GM18951 (cell line): ENCODE measurements at regions not wholly inside any gene's neighbourhood (a gene's known extent, or its start where the extent isn't known, plus 50 kb on each side); places are given as distances from the start of the nearest gene placed in this dataset.

ENCODE experiments used
- POLR2A ChIP-seq: IDR thresholded peaks from 4 replicates; pipeline ENCODE4 v1.6.1; 2011; ENCODE audit warnings: mild to moderate bottlenecking; ENCODE audit not compliant: insufficient read length, insufficient read depth; ENCODE audit errors: extremely low read depth
- in situ Hi-C: fragments of 300-500 bp; cut with MboI; formaldehyde crosslinking; loops from one replicate; pipeline ENCODE4 v1.12.0; 2022; ENCODE audit warnings: low sequenced_read_pairs, mixed read lengths, inconsistent platforms; ENCODE audit not compliant: unreplicated experiment

DNA sequence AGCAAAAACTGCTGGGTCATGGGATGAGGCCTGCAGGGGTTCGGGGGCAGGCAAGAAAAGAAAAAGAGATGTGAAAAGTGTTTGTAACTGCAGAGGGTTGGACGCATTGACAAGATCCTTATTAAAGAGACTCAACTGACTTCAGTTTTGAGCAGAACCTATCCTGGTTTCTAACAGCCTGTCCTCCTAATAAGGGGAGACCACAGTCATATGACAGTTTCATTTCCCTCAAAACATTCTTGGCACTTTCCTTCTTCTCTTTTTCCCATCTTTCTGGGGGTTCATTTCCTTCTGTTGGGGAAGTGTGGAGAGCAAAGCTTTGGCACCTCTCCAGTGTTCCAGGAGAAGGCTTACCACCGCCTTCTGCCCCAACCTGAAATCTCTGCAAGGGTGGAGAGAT is 118.5 kb downstream of the MAF start:
- TF ChIP-seq POLR2A = no peak
- in situ Hi-C loops = no loop called here

DNA sequence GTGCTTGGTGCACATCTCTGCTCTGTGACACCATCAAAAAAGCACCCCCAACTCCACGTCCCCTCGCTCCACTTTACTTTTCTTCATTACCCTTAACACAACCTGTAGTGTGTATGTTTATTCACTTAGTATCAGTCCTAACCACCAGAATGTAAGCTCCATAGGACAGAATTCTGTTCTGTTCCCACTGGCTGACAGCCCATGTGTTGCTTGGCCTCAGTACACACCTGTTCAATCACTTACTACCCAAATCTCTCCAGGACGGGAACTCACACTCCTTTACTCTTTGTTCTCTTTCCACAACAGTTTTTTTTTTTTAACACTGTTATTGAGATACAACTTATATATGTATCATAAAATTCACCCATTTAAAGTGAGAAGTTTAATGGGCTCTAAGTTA is 119.6 kb downstream of the MAF start:
- in situ Hi-C loops = no loop called here
- no peak for TF ChIP-seq POLR2A

DNA sequence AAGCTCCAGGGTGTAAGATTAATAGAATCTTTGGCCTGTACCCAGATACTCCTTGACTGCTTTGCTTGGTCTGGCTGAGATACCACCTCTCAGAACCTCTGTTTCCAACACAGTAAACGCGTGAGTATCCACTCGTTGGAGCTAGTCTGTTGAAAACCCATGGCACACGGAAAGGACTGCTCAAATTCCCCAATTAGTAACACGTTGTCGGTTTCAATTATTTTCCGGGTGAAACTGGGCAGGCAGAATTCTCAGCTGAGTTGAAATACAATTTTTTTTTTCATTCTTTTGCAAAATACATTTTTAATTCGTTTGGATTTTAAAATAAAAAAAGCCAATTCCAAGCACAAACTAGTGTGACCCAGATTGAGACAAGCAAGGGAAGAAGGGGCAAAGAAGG is 120.5 kb downstream of the MAF start:
- TF ChIP-seq POLR2A = no peak

DNA sequence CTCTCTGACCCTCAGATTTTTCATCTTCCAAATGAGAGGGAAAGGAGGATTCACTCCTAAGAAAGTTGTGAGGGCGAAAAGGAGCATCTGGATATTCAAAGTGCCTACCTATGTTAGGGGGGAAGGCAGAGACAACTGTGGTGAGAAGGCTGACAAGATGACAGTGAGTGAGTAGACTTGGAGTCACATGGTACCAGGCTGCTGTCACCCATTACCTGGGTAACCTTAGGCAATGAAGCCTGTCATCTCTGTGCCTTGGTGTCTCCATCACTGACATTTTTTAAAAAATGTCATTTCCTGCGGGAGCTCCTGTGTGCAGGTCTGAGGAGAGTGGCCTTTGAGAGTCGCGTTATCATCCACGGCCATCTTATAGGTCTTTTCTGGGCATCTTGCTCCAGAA is 124.0 kb downstream of the MAF start:
- TF ChIP-seq POLR2A = no peak
- in situ Hi-C loops = loop anchor here (5.0 kb wide), 1 partner anchor 51 kb away; no protein-coding TSS in a partner anchor

More for the DNA sequence above, 120.5 kb downstream of the MAF start:
- in situ Hi-C loops = no loop called here

DNA sequence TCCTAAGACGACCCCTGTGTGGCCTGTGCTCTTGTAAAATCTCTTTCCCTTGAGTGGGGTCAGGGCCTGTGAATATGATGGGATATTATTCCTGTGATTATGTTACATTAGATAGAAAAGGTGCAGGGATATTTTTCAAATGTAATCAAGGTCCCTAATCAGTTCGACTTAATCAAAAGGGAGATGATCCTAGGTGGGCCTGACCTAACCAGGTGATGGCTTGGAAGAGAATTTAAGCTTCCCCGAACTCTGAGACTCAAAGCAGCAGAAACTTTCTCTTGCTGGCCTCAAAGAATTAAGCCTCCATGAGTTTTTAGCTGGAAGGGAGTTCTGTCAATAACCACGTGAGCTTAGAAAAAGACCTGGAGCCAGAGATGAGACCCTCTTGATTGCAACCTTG is 124.7 kb downstream of the MAF start:
- TF ChIP-seq POLR2A = no peak
- in situ Hi-C loops = loop anchor here (5.0 kb wide), 1 partner anchor 51 kb away; no protein-coding TSS in a partner anchor

DNA sequence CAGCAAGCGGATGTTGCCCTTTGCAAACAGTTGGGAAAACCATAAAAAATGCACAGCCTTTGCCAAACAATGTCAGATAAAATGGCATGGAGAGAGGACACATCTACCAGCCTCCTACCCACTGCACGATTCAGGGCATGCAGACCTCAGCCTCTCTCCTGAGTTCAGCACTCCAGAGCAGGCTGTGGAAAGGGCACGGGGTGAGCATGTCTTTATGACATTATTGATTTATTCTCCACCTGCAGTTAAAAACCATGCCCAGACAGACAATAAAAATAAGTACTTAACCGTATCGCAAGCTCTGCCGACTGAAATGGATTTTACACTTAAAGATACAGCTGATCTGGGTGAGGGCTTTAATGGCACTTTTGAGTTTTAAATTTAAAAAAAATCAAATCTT is 127.1 kb downstream of the MAF start:
- in situ Hi-C loops = no loop called here
- no peak for TF ChIP-seq POLR2A

DNA sequence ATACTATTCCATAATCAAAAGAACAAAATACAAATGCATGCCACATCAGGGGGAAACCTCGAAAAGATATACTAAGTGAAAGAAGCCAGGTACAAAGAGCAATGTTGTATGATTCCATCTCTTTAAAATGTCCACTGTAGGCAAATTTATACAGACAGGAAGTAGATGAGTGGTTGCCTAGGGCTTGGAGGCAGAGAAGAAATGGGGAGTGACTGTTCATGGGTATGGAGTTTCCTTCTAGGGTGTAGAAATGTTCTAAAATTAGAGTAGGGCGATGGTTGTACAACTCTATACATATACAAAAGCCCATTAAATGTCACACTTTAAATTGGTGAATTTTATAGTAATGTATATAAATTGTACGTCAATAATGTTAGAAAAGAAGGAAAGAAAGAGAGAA is 128.1 kb downstream of the MAF start:
- in situ Hi-C loops = no loop called here
- TF ChIP-seq POLR2A = no peak

DNA sequence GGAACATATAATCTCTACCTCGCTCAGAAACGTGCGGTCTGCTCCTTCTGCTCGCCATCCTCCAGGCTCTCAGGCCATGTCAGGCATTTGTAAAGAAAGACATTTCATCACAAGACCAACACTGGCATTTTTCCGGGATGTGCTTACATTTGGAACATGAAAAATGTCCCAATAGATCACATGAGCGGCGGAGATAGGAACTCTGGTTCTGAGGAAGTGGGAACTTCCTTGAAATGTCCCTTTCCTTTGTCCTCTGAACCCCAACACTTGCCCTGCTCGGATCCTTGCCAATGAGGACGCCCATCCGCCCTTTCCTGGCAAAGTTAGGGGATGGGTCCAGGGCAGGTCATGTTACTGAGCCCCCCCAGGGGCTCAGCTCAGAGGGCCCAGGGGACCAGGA is 130.5 kb downstream of the MAF start:
- TF ChIP-seq POLR2A = no peak
- in situ Hi-C loops = no loop called here

DNA sequence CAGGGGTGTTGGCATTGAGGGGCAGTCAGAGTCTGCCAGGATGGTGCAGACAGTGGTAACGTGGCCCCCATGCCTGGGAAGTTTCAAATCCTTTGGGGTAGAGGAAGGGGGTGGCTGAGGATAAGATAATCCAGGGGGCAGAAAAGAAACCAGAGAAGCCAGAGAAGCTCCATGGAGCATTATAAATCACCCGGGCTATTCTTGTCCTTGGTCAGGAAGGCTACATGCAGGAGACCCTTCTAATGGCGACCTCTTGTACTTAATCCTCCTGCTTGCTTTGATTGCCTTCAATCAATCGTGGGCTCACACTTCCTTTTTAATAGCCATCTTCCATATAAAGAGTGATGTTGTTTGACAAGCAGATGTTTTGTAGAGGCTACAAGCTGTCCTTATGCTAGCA is 131.9 kb downstream of the MAF start:
- no peak for TF ChIP-seq POLR2A
- in situ Hi-C loops = no loop called here

DNA sequence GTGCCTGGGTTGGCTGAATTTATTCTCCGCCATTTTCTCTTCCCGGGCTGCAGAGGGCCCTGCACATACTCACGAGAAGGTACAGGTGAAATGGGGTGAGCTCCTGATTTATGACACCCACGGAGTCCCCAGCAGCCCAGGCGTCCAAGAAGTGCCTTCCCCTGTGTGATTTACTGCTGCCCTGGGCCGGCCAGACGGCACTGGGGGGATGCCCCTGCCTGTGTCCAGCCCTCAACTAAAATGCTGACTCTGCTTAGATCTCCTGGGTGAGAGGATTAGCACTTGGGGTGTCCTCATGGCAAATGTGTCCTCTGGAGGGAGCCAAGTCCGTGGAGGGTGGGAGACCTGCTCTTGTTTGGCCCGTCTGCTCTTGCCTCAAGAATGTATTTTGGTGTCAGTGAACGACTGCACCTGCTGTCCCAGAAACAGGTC is 132.4 kb downstream of the MAF start:
- in situ Hi-C loops = no loop called here
- TF ChIP-seq POLR2A = no peak

DNA sequence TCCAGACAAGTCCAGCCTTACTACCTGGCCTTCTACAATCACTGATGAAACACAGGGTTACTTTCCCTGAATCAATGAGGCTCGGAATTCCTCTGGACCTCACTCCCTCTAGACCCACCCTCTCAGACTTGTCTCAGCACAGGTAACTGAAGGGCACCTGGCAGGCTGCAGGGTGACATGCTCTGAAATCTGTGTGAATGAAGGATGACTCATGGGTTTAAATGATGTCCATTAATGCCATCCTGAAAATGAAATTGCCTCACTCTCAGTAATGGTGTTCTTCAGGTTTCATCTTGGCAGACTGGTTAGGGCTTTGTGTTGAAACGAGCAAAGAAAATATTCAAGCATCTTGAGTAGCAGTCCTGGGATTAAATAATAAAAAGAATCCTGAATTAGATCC is 134.4 kb downstream of the MAF start:
- no peak for TF ChIP-seq POLR2A
- in situ Hi-C loops = no loop called here

DNA sequence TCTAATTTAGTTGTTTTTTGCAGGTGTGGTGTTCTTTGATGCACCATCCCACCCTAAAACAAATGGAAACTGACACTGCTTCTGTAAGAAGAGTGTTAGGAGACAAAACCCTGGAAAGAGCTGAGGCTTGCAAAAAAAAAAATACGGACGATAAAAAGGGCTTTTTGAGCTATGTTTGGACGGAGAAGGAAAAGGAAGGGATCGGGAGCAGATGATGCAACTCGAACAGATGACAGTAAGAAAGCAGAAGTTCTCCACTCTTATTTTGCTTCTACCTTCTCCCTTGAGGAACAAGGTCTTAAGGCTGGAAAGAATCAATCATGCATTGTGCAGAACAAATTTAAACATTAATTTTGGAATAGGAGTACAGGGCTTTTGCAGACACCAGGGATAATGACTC is 136.7 kb downstream of the MAF start:
- no peak for TF ChIP-seq POLR2A
- in situ Hi-C loops = no loop called here

DNA sequence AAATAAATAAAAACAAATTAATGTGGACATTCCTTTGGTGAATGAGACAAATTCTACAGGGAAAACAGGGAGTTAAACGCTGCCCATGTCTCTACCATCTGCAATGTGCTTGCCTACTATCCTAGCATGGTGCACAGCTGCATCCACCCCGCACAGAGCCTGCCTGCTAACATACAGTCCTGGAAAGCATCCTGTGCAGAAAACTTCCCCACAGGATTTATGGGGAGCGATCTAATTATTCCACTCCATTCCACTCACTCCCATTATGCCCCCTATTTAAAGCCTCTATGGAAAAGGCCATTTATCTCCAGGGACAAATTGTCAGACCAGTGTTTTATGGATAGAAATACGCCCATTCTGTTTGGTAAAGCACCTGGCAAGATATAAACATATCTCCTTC is 144.5 kb downstream of the MAF start:
- in situ Hi-C loops = no loop called here
- no peak for TF ChIP-seq POLR2A

DNA sequence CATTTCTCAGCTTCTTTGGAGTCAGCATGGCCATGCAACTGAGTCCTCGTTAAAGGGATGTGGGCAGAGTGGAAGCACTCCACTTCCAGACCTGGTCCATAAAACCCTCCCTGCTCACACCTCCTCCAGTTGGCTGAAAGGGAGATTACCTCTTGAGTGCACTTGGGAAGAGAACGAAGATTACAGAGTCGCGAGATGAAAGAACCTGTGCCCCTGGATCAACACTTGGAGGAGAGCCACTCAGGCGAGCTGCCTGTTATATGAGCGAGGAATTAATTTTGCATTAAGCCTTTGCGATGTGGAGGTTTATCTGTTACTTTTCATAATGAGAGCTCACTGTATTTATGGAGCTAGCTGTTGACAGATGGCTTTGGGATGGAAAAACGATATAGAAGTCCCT is 147.9 kb downstream of the MAF start:
- in situ Hi-C loops = no loop called here
- TF ChIP-seq POLR2A = no peak

DNA sequence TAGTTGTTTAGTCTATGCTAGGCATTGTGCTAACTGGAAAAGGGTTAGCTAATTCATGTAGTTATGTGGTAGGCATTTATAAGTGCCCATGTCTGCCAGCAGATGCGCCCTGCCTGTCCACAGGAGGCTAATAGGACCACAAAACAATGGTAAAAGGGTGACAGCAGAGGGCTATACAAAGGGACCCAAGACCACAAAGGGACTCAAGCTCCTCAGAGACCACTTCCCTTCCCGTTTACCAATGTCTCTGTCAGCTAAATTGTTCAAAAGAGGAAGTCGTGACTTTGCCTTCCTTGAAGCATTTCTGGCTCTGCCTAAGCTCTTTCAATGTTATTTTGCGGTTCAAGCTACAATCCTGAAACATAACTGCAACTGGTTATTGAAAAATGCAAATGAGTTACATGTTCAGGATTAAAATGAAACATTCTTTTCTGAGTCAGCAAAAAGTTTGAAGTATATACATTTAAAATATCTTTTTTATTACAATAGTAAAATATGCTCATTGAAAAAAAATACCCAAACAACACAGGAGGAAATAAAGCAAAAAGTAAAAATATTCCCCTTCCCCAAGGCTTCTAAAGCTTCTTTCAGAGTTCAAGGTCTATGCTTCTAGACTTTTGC is 149.2 kb downstream of the MAF start:
- no peak for TF ChIP-seq POLR2A
- in situ Hi-C loops = no loop called here
